Hematopoietic multipotent progenitor cell treated with erythropoietin and hydrocortisone succinate and interleukin-3 and kit ligand, for 15 days (in vitro differentiated cells): ENCODE measurements at regions not wholly inside any gene's neighbourhood (a gene's known extent, or its start where the extent isn't known, plus 50 kb on each side); places are given as distances from the start of the nearest gene placed in this dataset.

Source experiments
- DNase-seq: peaks from one replicate; pipeline ENCODE4 v3.0.0-alpha.2; 2015; ENCODE audit warnings: low spot score

DNA sequence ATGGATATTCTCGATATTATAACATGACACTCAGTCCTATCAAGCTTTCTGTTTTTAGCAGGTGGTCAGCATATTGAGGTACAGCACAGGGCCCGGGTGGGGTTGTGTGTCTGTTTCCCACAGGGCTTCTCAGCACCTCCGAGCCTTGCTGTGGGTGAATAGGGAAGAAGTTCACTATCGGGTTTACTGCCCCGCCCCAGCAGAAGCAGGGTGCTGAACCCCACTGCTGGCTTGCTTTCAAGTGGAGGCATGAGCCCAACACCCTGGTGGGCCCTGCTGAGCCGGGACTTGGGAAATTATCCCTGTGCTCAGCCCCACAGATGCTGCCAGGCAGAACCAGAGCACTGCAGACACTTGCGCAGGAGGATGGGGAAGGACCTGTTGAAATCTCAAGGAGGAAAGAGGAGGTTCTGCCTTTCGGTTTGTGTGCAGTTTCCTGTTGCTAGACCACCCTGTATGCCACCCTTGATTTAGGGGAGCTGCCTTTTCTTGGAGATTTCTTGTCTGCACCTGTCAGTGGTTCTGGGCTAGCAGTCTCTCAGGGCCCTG is 270.3 kb upstream of the SALL3 start:
- DNase-seq: no peak

DNA sequence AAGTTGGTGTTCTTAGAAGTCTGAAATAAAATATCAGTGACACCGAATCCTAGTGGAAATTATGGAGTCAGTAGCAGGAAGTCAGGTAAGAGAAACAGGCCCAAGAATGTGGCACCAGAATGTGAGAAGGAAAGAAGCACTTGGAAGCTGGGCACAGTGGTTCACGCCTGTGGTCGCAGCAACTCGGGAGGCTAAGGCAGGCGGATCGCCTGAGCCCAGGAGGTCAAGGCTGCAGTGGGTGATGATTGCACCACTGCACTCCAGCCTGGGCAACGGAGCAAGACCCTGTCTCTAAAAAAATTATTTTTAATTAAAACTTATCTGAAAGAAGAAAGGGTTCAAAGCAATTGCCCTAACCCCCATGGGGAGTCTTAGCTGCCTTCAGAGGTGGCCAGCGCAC is 268.3 kb upstream of the SALL3 start:
- no peak for DNase-seq

DNA sequence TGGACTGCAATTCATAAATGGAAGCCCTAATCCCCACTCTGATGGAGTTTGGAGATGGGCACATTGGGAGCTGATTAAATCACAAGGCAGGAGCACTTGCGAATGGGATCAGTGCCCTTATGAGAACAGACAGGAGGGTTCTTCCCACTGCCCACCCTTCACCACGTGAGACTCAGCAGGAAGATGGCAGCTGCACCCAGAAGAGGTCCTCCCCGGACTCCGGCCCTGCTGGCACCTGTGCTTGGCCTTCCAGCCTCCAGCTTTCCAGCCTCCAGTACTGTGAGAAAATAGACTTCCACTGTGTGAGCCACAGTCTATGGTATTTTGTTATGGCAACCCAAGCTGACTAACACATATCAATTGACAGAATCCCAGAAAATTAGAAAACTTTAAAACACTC is 267.6 kb upstream of the SALL3 start:
- no peak for DNase-seq

DNA sequence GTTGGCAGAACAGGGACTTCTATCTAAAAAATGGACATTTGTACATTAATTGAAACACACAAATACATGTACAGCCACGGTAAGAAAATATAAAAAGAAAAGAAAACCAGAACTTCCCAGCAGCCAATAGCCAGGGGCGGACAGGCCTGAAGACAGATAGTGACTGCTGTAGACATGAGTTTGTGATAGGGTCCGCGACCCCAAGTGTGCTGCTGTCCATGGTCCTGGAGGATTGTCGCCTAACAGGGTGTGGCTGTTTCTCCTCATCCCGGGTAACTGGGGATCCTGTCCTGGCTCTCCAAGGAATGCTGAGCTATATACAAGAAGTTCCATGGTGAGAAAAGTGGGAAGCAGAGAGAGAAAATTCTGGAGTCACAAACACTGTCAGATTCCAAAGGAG is 266.5 kb upstream of the SALL3 start:
- DNase-seq: no peak

DNA sequence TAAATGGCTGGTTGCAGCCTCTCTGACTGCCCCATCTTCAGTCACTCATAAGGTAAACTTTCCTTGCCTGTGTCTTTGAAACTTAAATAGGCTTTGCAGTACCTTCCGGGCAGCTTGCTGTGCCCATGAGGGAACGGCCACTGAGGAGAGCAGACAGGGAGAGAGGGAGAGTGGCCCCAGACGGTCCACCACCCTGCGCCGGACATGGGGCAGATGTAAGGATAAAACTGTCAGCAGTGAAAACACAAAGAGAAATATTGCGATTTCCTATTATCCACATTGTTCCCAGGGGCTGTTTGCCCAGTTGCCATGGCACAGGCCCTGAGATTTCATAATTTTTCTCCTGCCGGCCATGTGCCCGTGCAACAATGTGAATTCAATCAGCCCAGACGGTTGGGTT is 265.9 kb upstream of the SALL3 start:
- no peak for DNase-seq

DNA sequence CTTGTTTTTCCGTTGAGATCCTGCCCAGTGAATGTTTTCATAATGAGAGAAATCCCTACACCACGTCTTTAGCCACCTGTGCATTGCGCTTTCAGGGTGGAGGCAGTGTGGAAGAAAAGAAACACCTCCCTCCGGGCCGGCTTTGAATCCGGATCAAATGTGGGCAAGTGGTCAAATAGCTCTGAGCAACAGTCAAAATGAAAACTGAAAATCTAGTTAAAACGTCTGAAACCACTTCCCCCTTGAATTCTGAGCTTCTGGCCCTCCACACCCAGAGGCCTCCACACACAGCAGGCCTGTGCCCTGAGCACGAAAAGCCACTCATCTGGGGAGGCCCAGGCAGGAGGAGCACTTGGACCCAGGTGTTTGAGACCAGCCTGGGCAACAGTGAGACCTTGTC is 263.6 kb upstream of the SALL3 start:
- no peak for DNase-seq

DNA sequence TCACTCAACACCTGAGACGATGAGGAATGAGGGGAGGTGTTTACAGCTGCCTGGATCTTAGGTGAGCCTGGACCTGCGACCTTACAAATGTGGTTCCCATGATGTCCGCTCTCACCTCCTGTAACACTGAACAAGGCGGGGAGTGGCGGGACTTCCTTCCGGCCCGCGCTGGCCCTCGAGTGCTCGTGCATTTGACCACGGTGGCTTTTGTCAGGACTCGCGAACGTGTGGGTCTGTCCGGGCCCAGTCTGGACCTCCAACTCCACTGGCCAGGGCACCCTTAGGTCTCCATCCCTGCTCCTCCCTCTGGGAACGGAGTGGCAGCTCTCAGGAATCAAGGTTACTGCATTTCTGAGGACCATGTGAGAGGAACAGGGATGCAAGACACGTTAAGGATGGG is 263.0 kb upstream of the SALL3 start:
- no peak for DNase-seq

DNA sequence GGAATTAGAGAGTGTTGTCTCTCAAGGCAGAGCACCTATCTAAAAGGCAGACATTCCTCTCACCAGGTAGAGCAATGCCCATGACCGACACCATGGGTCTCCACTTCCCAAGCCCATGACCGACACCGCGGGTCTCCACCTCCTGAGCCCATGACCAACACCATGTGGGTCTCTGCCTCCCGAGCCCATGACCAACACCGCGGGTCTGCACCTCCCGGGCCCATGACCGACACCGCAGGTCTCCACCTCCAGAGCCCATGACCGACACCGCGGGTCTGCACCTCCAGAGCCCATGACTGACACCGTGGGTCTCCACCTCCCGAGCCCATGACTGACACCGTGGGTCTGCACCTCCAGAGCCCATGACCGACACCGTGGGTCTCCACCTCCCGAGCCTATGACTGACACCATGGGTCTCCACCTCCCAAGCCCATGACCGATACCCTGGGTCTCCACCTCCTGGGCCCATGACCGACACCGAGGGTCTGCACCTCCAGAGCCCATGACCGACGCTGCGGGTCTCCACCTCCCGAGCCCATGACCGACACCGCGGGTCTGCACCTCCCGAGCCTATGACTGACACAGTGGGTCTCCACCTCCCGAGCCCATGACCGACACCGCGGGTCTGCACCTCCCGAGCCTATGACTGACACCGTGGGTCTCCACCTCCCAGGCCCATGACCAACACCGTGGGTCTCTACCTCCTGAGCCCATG is 262.4 kb upstream of the SALL3 start:
- no peak for DNase-seq

DNA sequence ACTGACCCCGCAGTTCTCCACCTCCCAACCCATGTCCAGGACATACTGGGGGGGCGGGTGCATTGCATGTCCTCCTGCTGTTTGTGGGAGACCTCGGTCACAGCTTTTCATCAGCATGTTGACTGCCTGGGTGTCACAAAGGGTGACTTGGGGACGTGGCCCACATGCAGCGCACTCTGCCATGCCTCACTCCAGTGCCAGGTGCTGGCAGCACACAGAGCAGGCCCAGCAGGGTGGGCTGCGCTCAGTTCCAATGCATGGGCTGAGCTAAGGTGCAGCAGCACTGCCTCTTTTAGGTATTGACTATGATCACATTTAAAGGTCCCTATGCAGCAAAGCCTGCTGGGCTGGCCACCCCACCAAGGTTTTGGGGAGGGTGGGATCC is 261.9 kb upstream of the SALL3 start:
- DNase-seq: no peak

DNA sequence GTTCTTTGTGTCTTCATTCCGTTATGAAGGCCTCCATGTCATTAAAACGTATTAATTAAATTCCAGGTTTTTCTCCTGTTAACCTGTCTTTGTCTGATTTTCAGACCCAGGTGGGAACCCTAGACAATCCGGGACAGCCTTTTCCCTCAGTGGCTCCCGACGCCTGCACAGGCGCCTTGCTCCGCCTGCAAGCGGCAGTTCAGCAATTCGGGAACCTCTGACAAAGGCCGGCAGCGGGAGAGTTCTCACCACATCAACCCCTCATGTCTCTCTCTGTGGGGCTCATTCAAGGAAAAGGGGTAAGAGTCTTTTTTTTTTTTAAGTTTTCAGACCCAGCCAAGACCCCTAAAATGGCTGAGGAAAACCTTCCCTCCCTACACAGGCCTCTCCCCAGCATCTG is 259.8 kb upstream of the SALL3 start:
- DNase-seq: no peak

DNA sequence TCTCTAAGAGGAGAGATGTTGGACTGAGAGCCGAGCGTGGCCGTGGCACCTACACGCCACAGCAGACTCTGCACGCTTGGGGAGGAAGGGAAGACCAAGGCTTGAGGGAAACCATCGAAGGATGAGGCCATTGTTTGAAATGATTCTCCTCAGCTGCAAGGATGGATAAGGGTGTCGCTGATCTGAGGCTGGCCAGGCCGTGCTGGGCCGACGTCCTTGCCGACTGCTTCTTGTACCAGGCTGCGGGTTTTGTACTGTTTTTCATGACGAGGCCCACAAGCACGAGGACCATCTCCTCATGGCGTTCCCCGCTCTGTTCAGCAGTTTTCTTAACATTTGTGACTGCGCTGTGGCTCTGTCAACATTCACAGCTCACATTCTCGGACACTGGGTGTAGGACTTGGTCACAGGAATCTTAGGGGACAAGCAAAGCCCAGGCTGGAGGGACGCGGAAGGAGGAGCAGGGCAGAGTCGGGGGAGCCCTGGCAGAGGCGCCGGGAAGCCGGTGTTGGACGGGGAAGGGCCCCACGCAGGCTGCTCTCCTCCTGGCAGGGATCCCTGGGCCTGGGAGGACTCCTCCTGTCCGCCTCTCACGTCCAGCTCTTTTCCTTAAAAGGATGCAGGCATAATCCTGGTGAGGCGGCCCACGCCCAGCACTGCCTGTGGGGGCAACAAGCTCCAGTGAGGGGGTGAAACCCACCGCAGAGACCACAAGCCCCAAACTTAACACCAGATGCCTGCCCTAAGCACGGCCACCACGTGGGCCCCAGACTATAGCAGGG is 259.0 kb upstream of the SALL3 start:
- DNase-seq: no peak

DNA sequence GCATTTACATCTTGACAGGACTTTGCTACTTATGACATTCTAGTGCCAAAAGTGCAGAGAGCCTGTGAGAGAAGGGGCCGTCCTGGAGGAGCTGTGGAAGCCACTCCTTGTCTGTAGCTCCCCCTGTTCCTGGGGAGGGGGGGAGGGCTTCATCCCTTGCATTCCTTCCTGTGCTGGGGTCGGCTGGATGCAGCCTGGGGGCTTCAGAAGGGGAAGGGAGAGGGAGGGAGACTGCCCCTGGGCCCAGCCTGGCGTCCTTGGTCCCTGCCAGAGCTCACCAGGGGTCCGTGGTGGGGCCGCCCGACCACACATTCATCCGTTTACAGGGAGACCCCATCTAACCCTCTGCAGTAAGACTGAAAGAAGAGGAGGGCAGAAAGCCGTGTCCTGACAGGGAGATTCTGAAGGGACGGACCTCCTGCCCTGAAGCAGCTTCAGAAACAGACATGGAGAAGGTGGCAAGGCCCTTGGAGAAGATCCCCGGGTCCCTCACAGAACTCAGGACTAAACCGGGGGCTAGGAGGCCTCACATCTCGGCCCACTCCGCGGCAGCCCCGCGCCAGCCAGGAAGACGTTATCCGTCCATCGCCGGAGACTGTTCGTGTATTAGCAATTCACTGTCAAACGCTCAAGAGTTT is 258.3 kb upstream of the SALL3 start:
- DNase-seq: no peak

DNA sequence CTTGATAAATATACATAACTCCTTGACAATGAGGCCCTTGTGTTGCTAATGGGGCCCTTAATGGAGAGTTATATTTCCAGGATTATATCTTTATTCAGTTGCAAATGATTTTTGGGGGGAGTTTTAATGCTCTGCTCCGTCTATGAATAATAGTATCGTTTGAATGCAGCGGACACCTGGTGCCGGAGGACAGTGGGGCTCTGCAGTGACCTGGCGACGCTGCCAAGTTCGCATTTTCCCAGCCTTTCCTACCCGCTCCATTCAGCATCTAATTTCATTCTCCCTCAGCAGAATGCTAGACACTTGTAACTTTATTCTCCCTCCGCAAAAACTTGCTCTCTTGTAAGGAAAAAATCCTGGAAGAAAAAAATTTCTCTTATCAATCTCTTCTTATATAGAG is 257.6 kb upstream of the SALL3 start:
- no peak for DNase-seq

DNA sequence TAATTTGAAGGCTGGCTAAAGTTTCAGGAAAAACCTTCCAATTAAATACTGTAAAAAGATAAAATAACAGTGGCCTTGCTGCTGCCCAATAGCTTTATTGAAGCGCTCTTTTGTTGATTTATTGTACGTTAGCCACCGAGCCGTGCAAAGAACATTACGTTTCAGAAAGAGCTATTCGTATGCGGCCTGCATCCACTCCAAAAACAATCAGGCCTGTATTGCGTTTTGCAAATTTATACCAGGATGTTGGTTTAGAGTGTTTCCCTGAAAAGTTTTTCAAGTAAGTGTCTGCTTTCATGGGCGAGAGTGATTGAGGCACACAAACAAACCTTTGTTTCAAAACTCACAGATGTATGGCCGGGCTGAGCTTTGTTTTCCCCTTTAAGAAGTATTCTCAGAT is 257.2 kb upstream of the SALL3 start:
- DNase-seq: no peak

DNA sequence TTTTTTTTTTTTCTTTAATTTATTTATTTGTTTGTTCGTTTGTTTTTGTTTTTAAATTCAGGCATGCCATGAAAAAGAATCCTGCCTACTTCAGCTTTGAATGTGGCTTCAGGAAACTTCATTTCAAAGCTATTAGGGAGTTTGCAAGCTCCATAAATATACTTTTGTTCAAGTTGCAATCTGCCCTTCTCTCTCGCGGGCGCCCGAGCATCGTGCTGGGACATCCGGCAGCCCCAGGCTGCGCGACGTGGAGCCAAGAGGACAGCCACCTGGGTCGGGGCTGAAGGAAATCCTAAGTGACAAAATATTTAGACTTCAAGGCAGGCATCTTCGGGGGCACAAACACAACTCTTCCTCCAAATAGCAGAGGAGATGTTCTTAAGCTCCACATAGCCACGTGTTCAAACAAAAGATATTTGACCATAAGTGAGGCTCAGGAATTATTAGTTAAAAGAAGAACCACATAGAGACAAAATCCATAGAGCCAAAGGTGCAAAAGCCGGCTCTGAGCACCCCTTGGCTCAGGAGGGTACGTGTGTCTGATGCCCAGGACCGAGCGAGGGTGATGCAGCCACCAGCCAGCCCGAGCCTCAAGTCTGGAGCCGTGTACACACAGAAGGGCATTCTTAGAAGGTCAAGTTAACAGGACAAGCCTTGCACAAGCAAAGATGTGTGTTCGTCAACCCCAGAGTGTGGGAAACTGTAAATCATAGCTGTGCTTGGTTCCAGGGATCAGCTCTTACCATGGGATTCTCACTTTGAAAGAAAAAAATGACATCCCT is 256.5 kb upstream of the SALL3 start:
- DNase-seq: no peak

DNA sequence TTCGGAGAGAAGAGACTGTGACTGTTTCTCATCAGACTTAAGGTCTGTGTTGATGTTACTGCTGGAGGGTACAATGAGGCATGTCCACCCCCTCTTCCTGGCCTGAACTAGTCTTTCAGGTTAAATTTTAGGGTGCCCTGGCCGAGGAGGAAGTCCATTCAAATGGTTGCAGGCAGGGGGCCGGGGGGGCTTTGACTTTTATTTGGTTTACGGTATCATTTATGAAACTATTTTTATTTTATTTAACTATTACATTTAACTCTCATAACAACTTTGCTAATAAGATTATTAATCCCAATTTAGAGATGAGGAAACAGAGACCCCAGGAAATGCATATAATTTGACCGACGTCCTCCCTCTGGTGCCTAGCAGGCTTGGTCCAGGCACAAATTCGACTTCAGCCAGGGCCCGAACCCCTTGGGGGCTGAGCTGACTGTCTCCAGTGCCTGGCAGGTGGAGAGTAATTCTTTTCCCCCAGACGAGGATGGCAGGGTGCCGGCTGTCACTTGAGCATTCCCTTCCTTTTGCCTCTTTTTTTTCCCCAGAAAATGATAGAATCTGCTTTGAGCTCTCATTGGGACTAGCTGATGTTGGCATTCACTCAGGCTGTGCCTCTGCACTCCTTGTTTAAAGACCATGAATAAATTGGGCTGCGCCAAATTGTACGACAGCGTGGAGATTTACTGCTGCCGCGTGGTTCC is 255.3 kb upstream of the SALL3 start:
- no peak for DNase-seq

DNA sequence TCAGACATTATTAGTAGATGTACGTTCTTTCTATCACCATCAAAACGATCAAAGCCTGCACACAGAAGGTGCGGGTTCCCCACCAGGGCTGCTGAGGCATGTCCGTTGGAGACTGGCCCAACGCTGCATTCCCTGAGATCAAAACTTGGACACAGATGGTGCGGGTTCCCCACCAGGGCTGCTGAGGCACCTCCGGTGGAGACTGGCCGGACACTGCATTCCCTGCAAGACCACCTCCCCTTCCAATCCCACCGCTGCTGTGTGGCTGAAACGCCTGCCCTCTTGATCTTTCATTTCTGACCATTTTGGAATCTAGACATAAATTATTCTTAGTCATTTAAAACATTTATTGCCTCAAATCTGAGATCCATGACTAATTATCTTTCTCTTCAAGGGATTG is 254.2 kb upstream of the SALL3 start:
- DNase-seq: no peak

DNA sequence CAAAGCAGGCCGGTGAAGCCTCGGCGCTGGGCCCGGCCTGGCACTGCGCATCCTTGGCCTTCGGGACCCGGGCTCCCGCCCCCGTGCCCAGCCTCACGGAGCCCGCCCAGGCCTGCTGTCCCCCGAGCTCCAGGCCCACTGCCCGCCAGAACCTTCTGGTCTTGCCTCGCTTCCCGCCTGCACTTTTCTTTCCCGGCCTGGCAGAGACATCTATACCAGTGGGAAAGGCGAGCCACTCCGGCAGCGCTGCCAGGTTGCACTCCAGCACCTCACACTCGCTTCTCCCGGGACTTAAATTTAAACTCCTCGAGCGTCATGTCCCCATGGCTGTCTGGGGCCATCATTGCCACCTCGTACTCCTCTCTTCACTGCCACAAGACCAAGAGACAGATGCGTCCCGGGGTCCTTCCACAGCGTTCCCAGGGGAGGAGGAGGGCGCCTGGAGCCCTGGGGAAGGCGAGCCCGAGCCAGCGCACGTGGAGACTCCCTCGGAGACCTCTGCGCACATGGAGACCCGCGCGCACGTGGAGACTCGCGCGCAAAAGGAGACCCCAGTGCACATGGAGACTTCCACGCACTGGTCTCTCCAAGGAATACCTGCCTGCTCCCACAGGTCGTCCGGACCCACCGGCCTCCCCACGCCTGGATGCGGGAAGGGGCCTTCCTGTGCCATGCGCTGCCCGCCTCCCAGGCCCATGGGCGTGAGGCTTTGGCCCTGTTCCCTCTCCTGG is 253.1 kb upstream of the SALL3 start:
- DNase-seq: no peak

DNA sequence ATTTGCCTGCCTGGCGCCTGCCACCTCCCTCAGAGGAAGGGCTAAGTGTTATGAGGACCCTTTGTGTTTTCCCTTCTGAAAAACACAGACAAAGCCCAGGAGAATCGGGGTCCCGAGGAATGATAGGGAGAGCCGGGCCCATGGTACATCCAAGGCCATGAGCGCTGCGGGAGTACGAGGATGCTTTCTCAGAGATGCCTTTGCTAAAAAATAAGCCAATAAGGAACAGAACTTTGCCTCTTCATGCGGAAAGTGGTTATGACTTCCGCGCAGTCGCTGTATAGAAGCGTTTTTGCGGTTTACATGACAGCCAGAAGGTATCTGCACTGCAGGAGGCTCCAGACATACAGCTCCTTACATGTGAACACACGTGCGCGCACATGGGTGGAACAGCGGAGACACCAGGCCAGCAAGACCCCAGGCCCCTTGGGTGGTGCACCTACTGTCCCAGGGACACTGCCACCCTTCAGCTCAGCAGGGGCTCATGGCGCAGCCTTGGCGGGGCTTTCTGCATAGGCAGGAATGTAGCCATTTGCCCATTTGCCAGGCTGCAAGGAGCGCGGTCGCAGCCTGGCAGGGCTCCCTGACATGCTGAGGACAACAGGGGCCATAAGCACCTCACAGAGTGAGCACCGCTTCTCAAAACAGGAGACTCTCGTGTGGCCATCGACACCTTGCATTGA is 252.4 kb upstream of the SALL3 start:
- no peak for DNase-seq
